IMR-90 (cell line): ENCODE measurements at regions not wholly inside any gene's neighbourhood (a gene's known extent, or its start where the extent isn't known, plus 50 kb on each side); places are given as distances from the start of the nearest gene placed in this dataset.

Experiments
- ATAC-seq: fragments of 200-7000 bp; cut with Tn5 transposase; 2 replicates; pipeline ENCODE4 v1.9.1; 2020; ENCODE audit warnings: low read depth, mild to moderate bottlenecking, moderate library complexity
- BruUV-seq: library from RNA; stranded (reverse); fragments of 400-500 nt; replicated peaks from 2 replicates; lab custom pipeline; 2021; lab: Mats Ljungman, UMichigan
- CTCF ChIA-PET: fragments of 300-600 bp; formaldehyde crosslinking; extraction: SDS; loops from one replicate; lab custom pipeline; 2021; ENCODE audit warnings: antibody characterized with exemption; lab: Yijun Ruan, JAX
- POLR2A ChIA-PET: fragments of 300-600 bp; sonication (Branson Sonifier 250); formaldehyde crosslinking; loops from one replicate; lab custom pipeline; 2022; ENCODE audit warnings: antibody characterized with exemption; ENCODE audit not compliant: unreplicated experiment; lab: Charles Lee
- DNase-seq: peaks from one replicate; pipeline ENCODE4 v3.0.0; 2013
- H2AFZ ChIP-seq: replicated peaks from 2 replicates; pipeline ENCODE3; 2013; ENCODE audit warnings: low read length, mild to moderate bottlenecking; ENCODE audit not compliant: poor library complexity
- H2AK5ac ChIP-seq: 2 replicates; pipeline ENCODE4 v1.6.1; 2013; ENCODE audit warnings: low read depth, low read length, inconsistent platforms
- H2AK9ac ChIP-seq: replicated peaks from 2 replicates; pipeline ENCODE3; 2013; ENCODE audit warnings: mild to moderate bottlenecking, low read depth, low read length, moderate library complexity; ENCODE audit not compliant: poor library complexity
- H2BK120ac ChIP-seq: 2 replicates; pipeline ENCODE4 v1.6.1; 2013; ENCODE audit warnings: low read depth, low read length, inconsistent platforms
- H2BK15ac ChIP-seq: 3 replicates; pipeline ENCODE4 v1.6.1; 2013; ENCODE audit warnings: low read depth, low read length, inconsistent platforms
- H2BK20ac ChIP-seq: 2 replicates; pipeline ENCODE4 v1.6.1; 2013; ENCODE audit warnings: low read depth, mild to moderate bottlenecking, inconsistent platforms, low read length, moderate library complexity
- H2BK5ac ChIP-seq: 2 replicates; pipeline ENCODE4 v1.6.1; 2013; ENCODE audit warnings: mild to moderate bottlenecking, low read depth, low read length, inconsistent platforms; ENCODE audit not compliant: poor library complexity, severe bottlenecking
- H3K14ac ChIP-seq: replicated peaks from 2 replicates; pipeline ENCODE4 v1.6.1; 2013; ENCODE audit warnings: low read depth, low read length, inconsistent platforms
- H3K18ac ChIP-seq: 2 replicates; pipeline ENCODE4 v1.6.1; 2013; ENCODE audit warnings: low read depth, low read length, control low read depth
- H3K23ac ChIP-seq: 2 replicates; pipeline ENCODE4 v1.6.1; 2013; ENCODE audit warnings: low read depth, low read length, inconsistent platforms
- H3K27ac ChIP-seq: 2 replicates; pipeline ENCODE4 v1.5.1; 2013; ENCODE audit warnings: mild to moderate bottlenecking, control low read depth, low read length; ENCODE audit not compliant: insufficient read depth
- H3K27me3 ChIP-seq: 2 replicates; pipeline ENCODE4 v1.6.1; 2013; ENCODE audit warnings: low read length; ENCODE audit not compliant: control insufficient read depth, insufficient read depth
- H3K36me3 ChIP-seq: 2 replicates; pipeline ENCODE4 v1.6.1; 2013; ENCODE audit warnings: low read length, mixed read lengths; ENCODE audit not compliant: control insufficient read depth, insufficient read depth
- H3K4ac ChIP-seq: 2 replicates; pipeline ENCODE4 v1.6.1; 2013; ENCODE audit warnings: low read depth, low read length, inconsistent platforms
- H3K4me1 ChIP-seq: 2 replicates; pipeline ENCODE4 v1.6.1; 2013; ENCODE audit warnings: low read length, mixed read lengths; ENCODE audit not compliant: control insufficient read depth, insufficient read depth
- H3K4me2 ChIP-seq: 2 replicates; pipeline ENCODE4 v1.6.1; 2013; ENCODE audit warnings: low read depth, mild to moderate bottlenecking, control low read depth, low read length, moderate library complexity
- H3K4me3 ChIP-seq: 2 replicates; pipeline ENCODE4 v1.5.1; 2013; ENCODE audit warnings: low read depth, mild to moderate bottlenecking, control low read depth, low read length, moderate library complexity; ENCODE audit not compliant: insufficient read depth
- H3K56ac ChIP-seq: 2 replicates; pipeline ENCODE4 v1.6.1; 2013; ENCODE audit warnings: low read length, inconsistent platforms; ENCODE audit not compliant: insufficient read depth; ENCODE audit errors: extremely low read depth
- H3K79me1 ChIP-seq, 2 experiments: 2 replicates each; pipeline ENCODE4 v1.6.1; 2013; ENCODE audit warnings: low read length in 2 of 2, inconsistent platforms in 1 of 2, low read depth in 1 of 2
- H3K9ac ChIP-seq: 2 replicates; pipeline ENCODE4 v1.6.1; 2013; ENCODE audit warnings: low read depth, low read length, control low read depth
- H3K9me1 ChIP-seq: 2 replicates; pipeline ENCODE4 v1.6.1; 2013; ENCODE audit warnings: low read length, inconsistent platforms; ENCODE audit not compliant: insufficient read depth
- H3K9me3 ChIP-seq: 2 replicates; pipeline ENCODE4 v1.6.1; 2013; ENCODE audit warnings: low read length; ENCODE audit not compliant: control insufficient read depth, insufficient read depth
- H4K20me1 ChIP-seq: 2 replicates; pipeline ENCODE4 v1.6.1; 2013; ENCODE audit warnings: low read length, inconsistent platforms; ENCODE audit not compliant: insufficient read depth
- H4K5ac ChIP-seq: 2 replicates; pipeline ENCODE4 v1.6.1; 2013; ENCODE audit warnings: mild to moderate bottlenecking, low read depth, low read length, control low read depth
- H4K8ac ChIP-seq, 2 experiments: 2 replicates each; pipeline ENCODE4 v1.6.1; 2013; ENCODE audit warnings: low read depth in 2 of 2, low read length in 2 of 2, control low read depth in 1 of 2, inconsistent platforms in 1 of 2
- H4K91ac ChIP-seq: 2 replicates; pipeline ENCODE4 v1.6.1; 2013; ENCODE audit warnings: low read depth, low read length, inconsistent platforms; ENCODE audit not compliant: insufficient read depth
- BHLHE40 ChIP-seq: fragments of 150-350 bp; IDR thresholded peaks from 2 replicates; pipeline ENCODE4 v1.6.1; 2016; ENCODE audit warnings: mild to moderate bottlenecking, low read depth, low read length
- CEBPB ChIP-seq: IDR thresholded peaks from 2 replicates; pipeline ENCODE4 v1.6.1; 2012; ENCODE audit warnings: low read depth, low read length, improper control_type of control experiment
- CHD1 ChIP-seq: IDR thresholded peaks from 2 replicates; pipeline ENCODE4 v1.6.1; 2012; ENCODE audit warnings: low read depth, low read length, improper control_type of control experiment
- CTCF ChIP-seq: conservative IDR thresholded peaks from 2 replicates; pipeline ENCODE4 v1.5.1; 2012; ENCODE audit warnings: mild to moderate bottlenecking, low read depth, low read length, improper control_type of control experiment
- ELK1 ChIP-seq: fragments of 150-350 bp; IDR thresholded peaks from 2 replicates; pipeline ENCODE4 v1.6.1; 2016; ENCODE audit warnings: low read depth, mild to moderate bottlenecking, low read length, moderate library complexity, borderline replicate concordance
- FOS ChIP-seq: fragments of 150-350 bp; IDR thresholded peaks from 2 replicates; pipeline ENCODE4 v1.6.1; 2016; ENCODE audit warnings: low read depth, low read length
- MAFK ChIP-seq: IDR thresholded peaks from 2 replicates; pipeline ENCODE4 v1.6.1; 2012; ENCODE audit warnings: low read depth, low read length, improper control_type of control experiment
- MAZ ChIP-seq: IDR thresholded peaks from 2 replicates; pipeline ENCODE4 v1.6.1; 2012; ENCODE audit warnings: low read depth, mild to moderate bottlenecking, low read length, improper control_type of control experiment, moderate library complexity, borderline replicate concordance
- MXI1 ChIP-seq: IDR thresholded peaks from 2 replicates; pipeline ENCODE4 v1.6.1; 2012; ENCODE audit warnings: low read depth, mild to moderate bottlenecking, low read length, moderate library complexity, borderline replicate concordance
- NFE2L2 ChIP-seq: fragments of 150-350 bp; IDR thresholded peaks from 2 replicates; pipeline ENCODE4 v1.6.1; 2016; ENCODE audit warnings: low read depth, mild to moderate bottlenecking, low read length
- POLR2A ChIP-seq: IDR thresholded peaks from 2 replicates; pipeline ENCODE4 v1.6.1; 2012; ENCODE audit warnings: mild to moderate bottlenecking, low read depth, low read length
- RAD21 ChIP-seq: IDR thresholded peaks from 2 replicates; pipeline ENCODE4 v1.6.1; 2012; ENCODE audit warnings: low read length, improper control_type of control experiment
- RCOR1 ChIP-seq: IDR thresholded peaks from 2 replicates; pipeline ENCODE4 v1.6.1; 2012; ENCODE audit warnings: mild to moderate bottlenecking, low read length, improper control_type of control experiment; ENCODE audit not compliant: insufficient replicate concordance
- RFX5 ChIP-seq: IDR thresholded peaks from 2 replicates; pipeline ENCODE4 v1.8.0; 2012; ENCODE audit warnings: low read depth, mild to moderate bottlenecking, low read length, moderate library complexity
- SMC3 ChIP-seq: fragments of 150-350 bp; IDR thresholded peaks from 2 replicates; pipeline ENCODE4 v1.6.1; 2016; ENCODE audit warnings: low read depth, mild to moderate bottlenecking, antibody characterized with exemption, low read length, moderate library complexity
- USF2 ChIP-seq: fragments of 150-350 bp; IDR thresholded peaks from 2 replicates; pipeline ENCODE4 v1.6.1; 2017; ENCODE audit warnings: mild to moderate bottlenecking, antibody characterized with exemption, low read length, low read depth
- WGBS, 2 experiments: methylation state at CpG; one replicate each; pipeline versions ENCODE4 v1.1.5 to v1.1.7; 2013; ENCODE audit warnings: missing lambda C conversion rate in 2 of 2; ENCODE audit not compliant: insufficient read length in 1 of 2; ENCODE audit errors: extremely low coverage in 2 of 2; 5-methylcytosine and 5-hydroxymethylcytosine counted together
- dilution Hi-C: fragments of 300-500 bp; cut with HindIII; formaldehyde crosslinking; loops from one replicate; pipeline ENCODE4 v1.14.3; 2018; ENCODE audit warnings: low sequenced_read_pairs; ENCODE audit not compliant: unreplicated experiment
- in situ Hi-C: fragments of 300-500 bp; cut with MboI; formaldehyde crosslinking; loops from 3 replicates; pipeline ENCODE4 v1.14.3; 2019; ENCODE audit warnings: low sequenced_read_pairs, inconsistent platforms, mixed read lengths
- intact Hi-C: fragments of 100-400 bp; cut with micrococcal nuclease; formaldehyde crosslinking; loops from 2 replicates; pipeline ENCODE4 v1.10.0; 2022

GRCh38 chr6:108744996-108745395 lies 103.2 kb upstream of the ARMC2 start:
- no peak overlapping the region for H4K8ac ChIP-seq
- H3K4ac ChIP-seq = no peak overlapping the region
- no peaks in the 10 kb centered on the region for H3K79me1 ChIP-seq
- no peak overlapping the region for H2BK20ac ChIP-seq
- ChIA-PET POLR2A (no interaction called here), CTCF (interaction anchor here (0.8 kb wide), 1 partner anchor 34 kb away, joined by 3 read pairs; no protein-coding TSS in a partner anchor)
- no peaks in the 10 kb centered on the region for H4K20me1 ChIP-seq
- no peak overlapping the region for H3K4me2 ChIP-seq
- intact Hi-C loops = loop anchor here (5.0 kb wide), 1 partner anchor 672 kb away; no protein-coding TSS in a partner anchor
- in situ Hi-C loops = no loop called here
- no peak overlapping the region for H2AK9ac ChIP-seq
- H2BK5ac ChIP-seq = no peak overlapping the region
- H3K18ac ChIP-seq = no peak overlapping the region
- no peaks in the 10 kb centered on the region for H3K36me3 ChIP-seq
- H3K4me3 ChIP-seq = no peak overlapping the region
- BruUV-seq = no TSS peak
- H3K14ac ChIP-seq = no peak overlapping the region
- TF ChIP-seq NFE2L2 = no peak
- no peak for TF ChIP-seq USF2
- no peak for TF ChIP-seq MXI1
- no peak for TF ChIP-seq RAD21
- TF ChIP-seq ELK1 = no peak
- TF ChIP-seq RCOR1 = no peak
- TF ChIP-seq MAZ = no peak
- TF ChIP-seq MAFK = no peak
- TF ChIP-seq SMC3 = no peak
- TF ChIP-seq CEBPB = no peak
- TF ChIP-seq CTCF = no peak
- TF ChIP-seq POLR2A = no peak
- TF ChIP-seq FOS = no peak
- TF ChIP-seq CHD1 = no peak
- TF ChIP-seq BHLHE40 = no peak
- no peak for TF ChIP-seq RFX5
- H3K4me1 ChIP-seq = no peaks in the 10 kb centered on the region
- H3K56ac ChIP-seq = no peak overlapping the region
- H4K5ac ChIP-seq = no peak overlapping the region
- ATAC-seq (no peak), DNase-seq (no peak)
- dilution Hi-C loops = no loop called here
- H3K9me1 ChIP-seq = peaks cover 4% of the 10 kb centered on the region
- no peak overlapping the region for H3K9ac ChIP-seq
- H3K9me3 ChIP-seq = no peaks in the 10 kb centered on the region
- H2AFZ ChIP-seq = no peak overlapping the region
- 0 out of 2 replicates have a peak overlapping the region, but pooled peaks have one; percentile 1 for H2AK5ac ChIP-seq
- H3K27me3 ChIP-seq = no peaks in the 10 kb centered on the region
- H3K27ac ChIP-seq = no peak overlapping the region
- H3K23ac ChIP-seq = no peak overlapping the region
- no peak overlapping the region for H2BK15ac ChIP-seq
- H4K91ac ChIP-seq = no peak overlapping the region
- no peak overlapping the region for H2BK120ac ChIP-seq
- 100% methylated on average over 1 of the region's 5 CpGs; no CpG with 5 or more reads in 1 of the 2 experiments for WGBS, 2 experiments
